ENCODE measurements at regions not wholly inside any gene's neighbourhood (a gene's known extent, or its start where the extent isn't known, plus 50 kb on each side); places are given as distances from the start of the nearest gene placed in this dataset.

DNA sequence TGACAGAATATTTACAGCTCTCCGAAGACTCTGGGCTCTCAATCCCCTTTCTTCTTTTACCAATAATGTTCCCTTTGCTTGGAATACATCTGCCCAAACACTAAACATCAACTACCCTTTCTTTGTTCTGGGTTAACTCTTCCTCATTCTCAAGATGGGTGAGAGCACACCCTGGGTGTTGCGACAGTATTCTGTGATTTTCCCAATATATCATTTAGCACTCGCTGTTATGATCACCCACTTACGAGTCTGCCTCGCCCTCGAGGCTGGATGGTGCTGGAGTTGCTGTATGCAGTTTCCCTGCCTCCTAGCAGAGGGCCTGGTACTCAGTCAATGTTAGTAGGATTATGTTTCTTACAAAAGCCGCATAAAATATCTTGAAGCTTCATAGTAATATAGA, 93.2 kb downstream of the SOCS6 start:
- TF ChIP-seq CTCF (IDR thresholded peaks at IDR 0.05) (no peak), RELA (CRISPR knock-in tag; IDR thresholded peaks at IDR 0.05; ENCODE audit: borderline replicate concordance) (no peak), NFATC4 (CRISPR knock-in tag; IDR thresholded peaks at IDR 0.05) (no peak), FOXP1 (CRISPR knock-in tag; IDR thresholded peaks at IDR 0.05; ENCODE audit: borderline replicate concordance) (no peak), NFYB (CRISPR knock-in tag; conservative IDR thresholded peaks at IDR 0.05; ENCODE audit: low read depth) (no peak), NR2C2 (CRISPR knock-in tag; IDR thresholded peaks at IDR 0.05) (no peak), JUN (CRISPR knock-in tag; IDR thresholded peaks at IDR 0.05) (no peak), USF1 (CRISPR knock-in tag; IDR thresholded peaks at IDR 0.05) (no peak), TCF7 (CRISPR knock-in tag; IDR thresholded peaks at IDR 0.05; ENCODE audit: low read depth) (no peak), CREM (CRISPR knock-in tag; IDR thresholded peaks at IDR 0.05) (no peak)
- TF ChIP-seq, protein P1, sequence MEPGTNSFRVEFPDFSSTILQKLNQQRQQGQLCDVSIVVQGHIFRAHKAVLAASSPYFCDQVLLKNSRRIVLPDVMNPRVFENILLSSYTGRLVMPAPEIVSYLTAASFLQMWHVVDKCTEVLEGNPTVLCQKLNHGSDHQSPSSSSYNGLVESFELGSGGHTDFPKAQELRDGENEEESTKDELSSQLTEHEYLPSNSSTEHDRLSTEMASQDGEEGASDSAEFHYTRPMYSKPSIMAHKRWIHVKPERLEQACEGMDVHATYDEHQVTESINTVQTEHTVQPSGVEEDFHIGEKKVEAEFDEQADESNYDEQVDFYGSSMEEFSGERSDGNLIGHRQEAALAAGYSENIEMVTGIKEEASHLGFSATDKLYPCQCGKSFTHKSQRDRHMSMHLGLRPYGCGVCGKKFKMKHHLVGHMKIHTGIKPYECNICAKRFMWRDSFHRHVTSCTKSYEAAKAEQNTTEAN (CRISPR knock-in tag; IDR thresholded peaks at IDR 0.05): no peak
- TF ChIP-seq, protein P2, sequence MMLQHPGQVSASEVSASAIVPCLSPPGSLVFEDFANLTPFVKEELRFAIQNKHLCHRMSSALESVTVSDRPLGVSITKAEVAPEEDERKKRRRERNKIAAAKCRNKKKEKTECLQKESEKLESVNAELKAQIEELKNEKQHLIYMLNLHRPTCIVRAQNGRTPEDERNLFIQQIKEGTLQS (CRISPR knock-in tag; conservative IDR thresholded peaks at IDR 0.05): no peak
